HCT116 (cell line): ENCODE measurements at regions not wholly inside any gene's neighbourhood (a gene's known extent, or its start where the extent isn't known, plus 50 kb on each side); places are given as distances from the start of the nearest gene placed in this dataset.

Experiments
- ATAC-seq: fragments of 200-7000 bp; cut with Tn5 transposase; 2 replicates; pipeline ENCODE4 v1.9.1; 2020; ENCODE audit warnings: mild to moderate bottlenecking, moderate library complexity
- BruUV-seq: library from RNA; stranded (reverse); fragments of 400-500 nt; replicated peaks from 2 replicates; lab custom pipeline; 2021; lab: Mats Ljungman, UMichigan
- CTCF ChIA-PET: fragments of 300-600 bp; sonication (Branson Sonifier 250); formaldehyde crosslinking; loops from one replicate; lab custom pipeline; 2021; ENCODE audit warnings: antibody characterized with exemption; lab: Charles Lee
- POLR2A ChIA-PET: fragments of 300-600, 350-600 bp; sonication (Branson Sonifier 250); formaldehyde crosslinking; loops from one replicate; lab custom pipeline; 2021; ENCODE audit warnings: antibody characterized with exemption; lab: Charles Lee
- RAD21 ChIA-PET, 2 experiments: fragments of 300-600 bp; sonication (Branson Sonifier 250); formaldehyde crosslinking; loops; one replicate each; lab custom pipeline; 2023; ENCODE audit warnings: low total read pairs in 2 of 2; ENCODE audit not compliant: uncharacterized antibody in 2 of 2, unreplicated experiment in 2 of 2, low non-redundant PET in 1 of 2; lab: Charles Lee
- DNase-seq: peaks from one replicate; pipeline ENCODE4 v3.0.0-alpha.2; 2010; ENCODE audit warnings: low read depth, low spot score
- H2AFZ ChIP-seq: fragments of 200-600 bp; shearing (Covaris generic), sonication (generic); 2 replicates; pipeline ENCODE4 v1.6.1; 2017; ENCODE audit warnings: low read depth, mixed run types, mixed read lengths, antibody characterized with exemption, low read length; ENCODE audit not compliant: poor library complexity, severe bottlenecking
- H3K27ac ChIP-seq: 2 replicates; pipeline ENCODE4 v1.5.1; 2012; ENCODE audit warnings: low read depth, low read length
- H3K27me3 ChIP-seq: fragments of 200-600 bp; sonication (generic); 2 replicates; pipeline ENCODE4 v1.6.1; 2016; ENCODE audit warnings: mixed run types, low read length, mixed read lengths; ENCODE audit not compliant: insufficient read depth
- H3K36me3 ChIP-seq, 2 experiments: fragments of 200-500 bp in 1 of 2; fragments of 200-600 bp in 1 of 2; sonication (Bioruptor generic) in 1 of 2; sonication (generic) in 1 of 2; 2 replicates each; pipeline versions ENCODE4 v1.5.1 to v1.6.1; 2014 to 2016; ENCODE audit warnings: low read length in 2 of 2, inconsistent platforms in 1 of 2, mixed read lengths in 1 of 2, mixed run types in 1 of 2; ENCODE audit not compliant: insufficient read depth in 2 of 2, control insufficient read depth in 1 of 2
- H3K4me1 ChIP-seq, 2 experiments: fragments of 200-600 bp in 1 of 2; sonication (generic) in 1 of 2; 2 replicates each; pipeline versions ENCODE4 v1.5.1 to v1.6.1; 2012 to 2017; ENCODE audit warnings: low read length in 2 of 2, inconsistent platforms in 1 of 2, mild to moderate bottlenecking in 1 of 2, mixed read lengths in 1 of 2, mixed run types in 1 of 2, moderate library complexity in 1 of 2; ENCODE audit not compliant: insufficient read depth in 2 of 2, control insufficient read depth in 1 of 2
- H3K4me2 ChIP-seq: fragments of 200-600 bp; sonication (generic); 2 replicates; pipeline ENCODE4 v1.6.1; 2017; ENCODE audit warnings: mixed run types, low read length, mixed read lengths
- H3K4me3 ChIP-seq, 2 experiments: fragments of 200-600 bp in 1 of 2; sonication (generic) in 1 of 2; replicated peaks in 1 of 2; 2 replicates each; pipeline ENCODE4 v1.5.1; 2011 to 2016; ENCODE audit warnings: low read length in 2 of 2, control low read depth in 1 of 2, low read depth in 1 of 2, mild to moderate bottlenecking in 1 of 2, mixed read lengths in 1 of 2, mixed run types in 1 of 2
- H3K79me2 ChIP-seq: fragments of 200-600 bp; sonication (generic); 2 replicates; pipeline ENCODE4 v1.6.1; 2017; ENCODE audit warnings: mild to moderate bottlenecking, mixed run types, low read length, moderate library complexity, mixed read lengths; ENCODE audit not compliant: insufficient read depth
- H3K9ac ChIP-seq: fragments of 200-600 bp; sonication (generic); 2 replicates; pipeline ENCODE4 v1.6.1; 2016; ENCODE audit warnings: low read length, mixed read lengths
- H3K9me2 ChIP-seq: fragments of 200-600 bp; sonication (generic), shearing (Covaris generic); 2 replicates; pipeline ENCODE4 v1.6.1; 2017; ENCODE audit warnings: mixed run types, mild to moderate bottlenecking, moderate library complexity; ENCODE audit not compliant: insufficient read depth
- H3K9me3 ChIP-seq, 2 experiments: fragments of 200-500 bp in 1 of 2; fragments of 200-600 bp in 1 of 2; sonication (Bioruptor generic) in 1 of 2; sonication (generic) in 1 of 2; 2 replicates each; pipeline ENCODE4 v1.6.1; 2014 to 2017; ENCODE audit warnings: low read length in 2 of 2, mixed read lengths in 2 of 2, inconsistent platforms in 1 of 2, low read depth in 1 of 2, mild to moderate bottlenecking in 1 of 2, mixed run types in 1 of 2, moderate library complexity in 1 of 2; ENCODE audit not compliant: control insufficient read depth in 1 of 2, insufficient read depth in 1 of 2
- H4K20me1 ChIP-seq: fragments of 200-600 bp; sonication (generic), shearing (Covaris generic); 2 replicates; pipeline ENCODE4 v1.6.1; 2017; ENCODE audit warnings: mixed run types, mild to moderate bottlenecking, moderate library complexity; ENCODE audit not compliant: insufficient read depth
- CEBPB ChIP-seq: IDR thresholded peaks from 2 replicates; pipeline ENCODE4 v1.6.1; 2012; ENCODE audit warnings: low read depth
- EGR1 ChIP-seq: IDR thresholded peaks from 2 replicates; pipeline ENCODE4 v1.6.1; 2012; ENCODE audit warnings: low read depth
- EZH2 ChIP-seq: fragments of 200-600 bp; sonication (generic); IDR thresholded peaks from 2 replicates; pipeline ENCODE4 v1.6.1; 2017; ENCODE audit warnings: antibody characterized with exemption, mixed run types
- EZH2phosphoT487 ChIP-seq: fragments of 200-600 bp; IDR thresholded peaks from 2 replicates; pipeline ENCODE4 v1.6.1; 2018; ENCODE audit warnings: antibody characterized with exemption, borderline replicate concordance
- FOSL1 ChIP-seq: IDR thresholded peaks from 2 replicates; pipeline ENCODE4 v1.6.1; 2012; ENCODE audit warnings: low read depth
- JUND ChIP-seq: IDR thresholded peaks from 2 replicates; pipeline ENCODE4 v1.6.1; 2012
- MAX ChIP-seq: IDR thresholded peaks from 2 replicates; pipeline ENCODE4 v1.6.1; 2012
- RAD21 ChIP-seq: IDR thresholded peaks from 2 replicates; pipeline ENCODE4 v1.6.1; 2012; ENCODE audit warnings: low read depth, mild to moderate bottlenecking
- SIN3A ChIP-seq: IDR thresholded peaks from 2 replicates; pipeline ENCODE4 v1.6.1; 2012; ENCODE audit warnings: low read depth
- SP1 ChIP-seq: IDR thresholded peaks from 2 replicates; pipeline ENCODE4 v1.6.1; 2012; ENCODE audit warnings: low read depth
- SRF ChIP-seq: IDR thresholded peaks from 2 replicates; pipeline ENCODE4 v1.6.1; 2012; ENCODE audit warnings: low read depth
- TCF7L2 ChIP-seq: IDR thresholded peaks from 2 replicates; pipeline ENCODE4 v1.7.0; 2011; ENCODE audit warnings: borderline replicate concordance, inconsistent platforms; ENCODE audit not compliant: insufficient read depth, insufficient read length; ENCODE audit errors: extremely low read depth
- YY1 ChIP-seq: IDR thresholded peaks from 2 replicates; pipeline ENCODE4 v1.6.1; 2011; ENCODE audit warnings: low read length, low read depth, moderate library complexity, mild to moderate bottlenecking; ENCODE audit not compliant: insufficient replicate concordance; ENCODE audit errors: extremely low read depth
- ZBTB33 ChIP-seq: IDR thresholded peaks from 2 replicates; pipeline ENCODE4 v1.6.1; 2011; ENCODE audit warnings: mild to moderate bottlenecking, low read length, moderate library complexity; ENCODE audit not compliant: insufficient replicate concordance; ENCODE audit errors: extremely low read depth
- ZFX ChIP-seq: fragments of 450-650 bp; IDR thresholded peaks from 2 replicates; pipeline ENCODE4 v1.6.1; 2017
- intact Hi-C: fragments of 100-400 bp; cut with micrococcal nuclease; formaldehyde crosslinking; loops from 2 replicates; pipeline ENCODE4 v1.10.0; 2022
- TF ChIP-seq, protein P1 (sequence below): IDR thresholded peaks from 2 replicates; pipeline ENCODE4 v1.6.1; 2012
- TF ChIP-seq, protein P2 (sequence below), 3 experiments: fragments of 200-600 bp in 1 of 3; sonication (generic) in 1 of 3; IDR thresholded peaks in 2 of 3; conservative IDR thresholded peaks in 1 of 3; 2 replicates each; pipeline ENCODE4 v1.5.1; 2012 to 2017; ENCODE audit warnings: low read depth in 2 of 3, low read length in 2 of 3, antibody characterized with exemption in 1 of 3, borderline replicate concordance in 1 of 3, control low read depth in 1 of 3, mild to moderate bottlenecking in 1 of 3, mixed read lengths in 1 of 3, mixed run types in 1 of 3, moderate library complexity in 1 of 3; ENCODE audit not compliant: insufficient read depth in 1 of 3

DNA sequence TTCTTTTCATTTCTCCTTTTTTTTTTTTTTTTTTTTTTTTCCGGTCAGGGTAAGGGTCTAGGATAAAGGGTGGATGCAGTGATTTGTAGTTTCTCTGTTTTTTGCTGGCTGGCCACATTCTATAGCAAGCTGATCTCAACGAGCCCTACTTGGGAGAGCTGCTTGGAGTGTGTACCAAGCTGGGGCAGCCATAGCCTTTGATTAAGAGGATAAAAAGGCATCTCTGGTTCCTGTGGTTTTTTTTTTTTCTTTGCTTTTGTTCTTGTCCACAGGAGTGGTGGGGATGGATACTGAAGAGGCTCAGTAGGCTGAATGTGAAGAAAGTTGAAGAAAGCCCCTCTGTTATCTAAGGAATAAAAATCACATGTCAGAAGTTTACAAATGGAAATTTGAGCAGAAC, 955.3 kb upstream of the WWC1 start:
- TF ChIP-seq JUND, result no peak
- no peak for TF ChIP-seq ZFX
- TF ChIP-seq SIN3A, result no peak
- TF ChIP-seq EZH2phosphoT487, result no peak
- TF ChIP-seq SP1, result no peak
- no peak for TF ChIP-seq EGR1
- no peak for TF ChIP-seq CEBPB
- no peak for TF ChIP-seq TCF7L2
- no peak for TF ChIP-seq SRF
- TF ChIP-seq YY1, result no peak
- no peak for TF ChIP-seq EZH2
- TF ChIP-seq MAX, result no peak
- no peak for TF ChIP-seq ZBTB33
- TF ChIP-seq, protein P1, sequence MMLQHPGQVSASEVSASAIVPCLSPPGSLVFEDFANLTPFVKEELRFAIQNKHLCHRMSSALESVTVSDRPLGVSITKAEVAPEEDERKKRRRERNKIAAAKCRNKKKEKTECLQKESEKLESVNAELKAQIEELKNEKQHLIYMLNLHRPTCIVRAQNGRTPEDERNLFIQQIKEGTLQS, result no peak
- no peak for TF ChIP-seq RAD21
- TF ChIP-seq, protein P2, sequence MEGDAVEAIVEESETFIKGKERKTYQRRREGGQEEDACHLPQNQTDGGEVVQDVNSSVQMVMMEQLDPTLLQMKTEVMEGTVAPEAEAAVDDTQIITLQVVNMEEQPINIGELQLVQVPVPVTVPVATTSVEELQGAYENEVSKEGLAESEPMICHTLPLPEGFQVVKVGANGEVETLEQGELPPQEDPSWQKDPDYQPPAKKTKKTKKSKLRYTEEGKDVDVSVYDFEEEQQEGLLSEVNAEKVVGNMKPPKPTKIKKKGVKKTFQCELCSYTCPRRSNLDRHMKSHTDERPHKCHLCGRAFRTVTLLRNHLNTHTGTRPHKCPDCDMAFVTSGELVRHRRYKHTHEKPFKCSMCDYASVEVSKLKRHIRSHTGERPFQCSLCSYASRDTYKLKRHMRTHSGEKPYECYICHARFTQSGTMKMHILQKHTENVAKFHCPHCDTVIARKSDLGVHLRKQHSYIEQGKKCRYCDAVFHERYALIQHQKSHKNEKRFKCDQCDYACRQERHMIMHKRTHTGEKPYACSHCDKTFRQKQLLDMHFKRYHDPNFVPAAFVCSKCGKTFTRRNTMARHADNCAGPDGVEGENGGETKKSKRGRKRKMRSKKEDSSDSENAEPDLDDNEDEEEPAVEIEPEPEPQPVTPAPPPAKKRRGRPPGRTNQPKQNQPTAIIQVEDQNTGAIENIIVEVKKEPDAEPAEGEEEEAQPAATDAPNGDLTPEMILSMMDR (IDR thresholded peaks at IDR 0.05 in 2 of 3, conservative IDR thresholded peaks at IDR 0.05 in 1 of 3; ENCODE audit: borderline replicate concordance in 1 of 3, insufficient read depth in 1 of 3, low read depth in 2 of 3, low read length in 2 of 3), result no peak
- TF ChIP-seq FOSL1, result no peak
- H3K27me3 ChIP-seq, result no peaks in the 10 kb centered on the region
- H3K9me2 ChIP-seq, result no peaks in the 10 kb centered on the region
- H3K9me3 ChIP-seq, result peaks cover 0 to 6% of the 10 kb centered on the region in 2 experiments; a peak in 2 of 4 replicates
- ATAC-seq, result no peak
- no peak overlapping the region for H3K4me3 ChIP-seq
- H3K79me2 ChIP-seq, result no peaks in the 10 kb centered on the region
- H3K27ac ChIP-seq, result no peak overlapping the region
- H4K20me1 ChIP-seq, result no peaks in the 10 kb centered on the region
- H3K9ac ChIP-seq, result no peak overlapping the region
- POLR2A ChIA-PET, result no interaction called here
- intact Hi-C loops, result no loop called here
- no TSS peak for BruUV-seq
- no peak overlapping the region for H3K4me2 ChIP-seq
- no peaks in the 10 kb centered on the region for H3K4me1 ChIP-seq
- RAD21 ChIA-PET, result no interaction called here
- H2AFZ ChIP-seq, result no peak overlapping the region
- H3K36me3 ChIP-seq, result no peaks in the 10 kb centered on the region
- CTCF ChIA-PET, result no interaction called here
- DNase-seq, result no peak
